Pancreas (tissue), 10 donors: ENCODE measurements at regions not wholly inside any gene's neighbourhood (a gene's known extent, or its start where the extent isn't known, plus 50 kb on each side); places are given as distances from the start of the nearest gene placed in this dataset.

Experiments
- ATAC-seq, 4 donors: fragments of 200-7000 bp; cut with Tn5 transposase; one replicate each; pipeline versions ENCODE4 v1.8.0 to v1.9.1; 2020; ENCODE audit warnings: mild to moderate bottlenecking in 4 of 4, moderate library complexity in 4 of 4
- DNase-seq, 6 donors: peaks; one replicate each; pipeline ENCODE4 v3.0.0-alpha.2; 2020
- FAIRE-seq: peaks from 2 replicates; lab custom pipeline; 2012; peaks lifted over from hg19 to GRCh38; lab: Jason Lieb, UNC
- H3K27ac ChIP-seq, 4 donors: fragments of 200-600 bp; sonication (generic); 1 replicate in 3 of 4; 2 replicates in 1 of 4; pipeline versions ENCODE4 v1.5.0 to v1.8.0; 2020
- H3K27me3 ChIP-seq, 4 donors: fragments of 200-600 bp; one replicate each; pipeline ENCODE4 v1.8.0; 2021
- H3K36me3 ChIP-seq, 3 donors: fragments of 200-600 bp; sonication (generic) in 1 of 3; one replicate each; pipeline versions ENCODE4 v1.5.0 to v1.8.0; 2020 to 2021
- H3K4me1 ChIP-seq, 3 donors: fragments of 200-600 bp; one replicate each; pipeline ENCODE4 v1.8.0; 2021
- H3K4me3 ChIP-seq, 4 donors: fragments of 200-600 bp; sonication (generic) in 2 of 4; one replicate each; pipeline versions ENCODE4 v1.5.0 to v1.8.0; 2020 to 2021
- H3K9me3 ChIP-seq, 4 donors: fragments of 200-600 bp; one replicate each; pipeline ENCODE4 v1.8.0; 2021
- WGBS, 2 donors: extraction: QIAGEN DNeasy Blood & Tissue Kit; methylation state at CpG; one replicate each; pipeline ENCODE4 v1.1.7; 2013; 5-methylcytosine and 5-hydroxymethylcytosine counted together
- intact Hi-C, 3 donors: fragments of 100-400 bp; cut with DNase I; formaldehyde crosslinking; loops; one replicate each; pipeline versions ENCODE4 v1.11.1 to v1.14.2; 2022
- TF ChIP-seq, protein P1 (sequence below), 4 donors: fragments of 200-600 bp; sonication (generic) in 3 of 4; IDR thresholded peaks; one replicate each; pipeline versions ENCODE4 v1.5.0 to v1.8.0; 2021; ENCODE audit warnings: antibody characterized with exemption in 4 of 4
- donor health status: healthy with polysubstance abuse.
- donor health status: DM: no; HTN: no; CAD: no; lungs with moderate emphysema.
- donor health status: DM: no; HTN: no; CAD: no.
- donor health status: control.
- donor health status: control.
- donor health status: Bipolar disorder and iron deficiency.
- donor health status: DM: yes; HTN: yes; CAD: no.
- donor health status: DM: no; HTN: no; CAD: no.
- donor health status: DM: no; HTN: no; CAD: no.
- donor health status: DM: yes; HTN: yes; CAD: no.

- intact Hi-C loops: no loop called here
- TF ChIP-seq, protein P1, sequence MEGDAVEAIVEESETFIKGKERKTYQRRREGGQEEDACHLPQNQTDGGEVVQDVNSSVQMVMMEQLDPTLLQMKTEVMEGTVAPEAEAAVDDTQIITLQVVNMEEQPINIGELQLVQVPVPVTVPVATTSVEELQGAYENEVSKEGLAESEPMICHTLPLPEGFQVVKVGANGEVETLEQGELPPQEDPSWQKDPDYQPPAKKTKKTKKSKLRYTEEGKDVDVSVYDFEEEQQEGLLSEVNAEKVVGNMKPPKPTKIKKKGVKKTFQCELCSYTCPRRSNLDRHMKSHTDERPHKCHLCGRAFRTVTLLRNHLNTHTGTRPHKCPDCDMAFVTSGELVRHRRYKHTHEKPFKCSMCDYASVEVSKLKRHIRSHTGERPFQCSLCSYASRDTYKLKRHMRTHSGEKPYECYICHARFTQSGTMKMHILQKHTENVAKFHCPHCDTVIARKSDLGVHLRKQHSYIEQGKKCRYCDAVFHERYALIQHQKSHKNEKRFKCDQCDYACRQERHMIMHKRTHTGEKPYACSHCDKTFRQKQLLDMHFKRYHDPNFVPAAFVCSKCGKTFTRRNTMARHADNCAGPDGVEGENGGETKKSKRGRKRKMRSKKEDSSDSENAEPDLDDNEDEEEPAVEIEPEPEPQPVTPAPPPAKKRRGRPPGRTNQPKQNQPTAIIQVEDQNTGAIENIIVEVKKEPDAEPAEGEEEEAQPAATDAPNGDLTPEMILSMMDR (IDR thresholded peaks at IDR 0.05): no peak
- Histone ChIP-seq H3K36me3 (no peaks in the 10 kb centered on the region), H3K27ac (no peak overlapping the region), H3K27me3 (peaks cover 0 to 9% (median 0%) of the 10 kb centered on the region in 4 donors), H3K9me3 (no peaks in the 10 kb centered on the region), H3K4me1 (no peaks in the 10 kb centered on the region), H3K4me3 (no peak overlapping the region)
- DNase-seq (no peak), ATAC-seq (no peak), FAIRE-seq (no peak)
- 67 to 76% methylated on average over 8 of the region's 8 CpGs for WGBS, 2 donors
Measured at GRCh38 chr10:3481496-3481895, 303.5 kb downstream of the KLF6 start.

DNA sequence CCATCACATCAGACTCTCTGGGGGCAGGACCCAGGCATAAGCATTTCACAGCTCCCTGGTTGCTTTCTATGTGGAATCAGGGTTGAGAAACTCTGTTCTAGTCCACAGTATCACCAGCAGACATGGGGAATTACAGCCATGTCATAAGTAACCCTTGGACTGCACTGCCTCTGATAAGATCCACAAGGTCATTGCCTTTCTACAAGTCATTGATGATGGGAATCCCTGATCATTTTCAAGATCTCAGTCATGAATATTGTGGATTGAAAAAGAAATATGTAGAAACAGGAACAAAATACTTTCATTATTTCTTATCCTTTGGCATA is 304.1 kb downstream of the KLF6 start:
- H3K4me3 ChIP-seq: no peak overlapping the region
- H3K27ac ChIP-seq: no peak overlapping the region
- DNase-seq (no peak), FAIRE-seq (no peak), ATAC-seq (no peak)
- TF ChIP-seq, protein P1 (IDR thresholded peaks at IDR 0.05): no peak
- H3K9me3 ChIP-seq: no peaks in the 10 kb centered on the region
- H3K36me3 ChIP-seq: no peaks in the 10 kb centered on the region
- peaks cover 0 to 6% (median 0%) of the 10 kb centered on the region in 4 donors for H3K27me3 ChIP-seq
- H3K4me1 ChIP-seq: no peaks in the 10 kb centered on the region
- intact Hi-C loops: no loop called here

DNA sequence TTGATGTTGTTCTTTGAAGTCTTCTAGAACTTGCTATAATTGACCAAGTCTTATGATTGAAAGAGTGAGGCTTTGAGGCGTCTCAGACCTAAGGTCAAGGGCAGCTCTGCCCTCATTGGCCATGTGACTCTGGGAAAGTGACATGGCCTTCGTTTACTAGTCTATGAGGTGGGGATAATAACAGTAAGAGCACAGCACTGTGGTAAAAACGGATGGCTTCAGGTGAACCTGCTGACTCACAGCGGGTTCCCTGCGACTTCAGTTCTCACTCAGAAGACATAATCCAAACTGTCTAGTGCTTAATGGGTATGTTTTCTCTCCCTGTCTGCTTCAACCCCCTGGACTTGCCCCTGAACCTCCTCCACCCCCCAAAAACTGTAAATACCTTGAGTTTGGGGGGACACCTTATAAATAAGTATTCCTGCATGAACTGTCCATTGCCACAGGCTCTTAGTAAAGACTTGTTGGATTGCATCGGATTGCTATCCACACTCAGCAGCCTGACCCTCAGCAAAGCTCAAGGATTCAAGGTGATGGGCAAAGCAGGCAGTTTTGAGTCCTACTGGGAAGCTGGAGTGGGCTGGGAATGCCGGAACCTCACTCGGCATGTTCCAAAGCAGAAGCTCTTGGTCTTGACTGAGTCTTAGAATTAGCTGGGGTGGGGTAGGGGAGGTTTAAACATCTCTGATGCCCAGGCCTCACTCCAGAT is 304.6 kb downstream of the KLF6 start:
- DNase-seq (no peak), ATAC-seq (no peak), FAIRE-seq (no peak)
- H3K9me3 ChIP-seq: no peaks in the 10 kb centered on the region
- no peaks in the 10 kb centered on the region for H3K36me3 ChIP-seq
- WGBS, 2 donors: 67 to 84% methylated on average over 8 of the region's 8 CpGs
- TF ChIP-seq, protein P1 (IDR thresholded peaks at IDR 0.05): no peak
- peaks cover 0 to under 1% (median 0%) of the 10 kb centered on the region in 4 donors for H3K27me3 ChIP-seq
- H3K27ac ChIP-seq: no peak overlapping the region
- H3K4me3 ChIP-seq: no peak overlapping the region
- no peaks in the 10 kb centered on the region for H3K4me1 ChIP-seq
- intact Hi-C loops: no loop called here

DNA sequence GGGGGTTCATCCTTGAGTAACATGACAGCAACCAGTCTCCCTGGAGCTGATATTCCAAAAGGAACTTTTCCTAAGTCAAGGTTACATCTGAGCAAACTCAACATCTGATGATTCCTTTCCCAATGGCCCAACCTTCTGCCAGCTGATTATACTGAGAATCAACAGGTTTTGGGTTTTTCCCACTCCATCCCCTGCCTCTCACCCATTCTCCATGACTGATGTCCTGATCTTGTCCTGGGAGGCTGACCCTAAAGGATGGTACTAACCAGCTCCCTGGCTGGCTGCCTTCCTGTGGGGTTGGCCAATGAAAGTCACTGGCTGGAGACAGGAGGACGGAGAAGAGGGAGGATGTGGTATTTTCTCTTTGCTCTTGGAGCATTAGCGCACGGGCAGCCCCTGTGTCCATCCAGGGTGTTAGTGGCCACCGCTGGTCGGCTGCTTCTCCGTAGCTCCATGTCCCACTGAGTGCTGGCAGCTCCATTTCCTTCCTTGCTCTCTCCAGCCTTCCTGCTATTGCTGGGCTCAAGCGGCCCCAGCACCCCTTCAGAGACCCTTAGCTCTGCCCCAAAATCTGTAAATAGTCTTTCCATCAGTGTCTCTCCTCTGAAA is 306.2 kb upstream of the PITRM1 start:
- Histone ChIP-seq H3K4me1 (no peaks in the 10 kb centered on the region), H3K4me3 (no peak overlapping the region), H3K27me3 (no peaks in the 10 kb centered on the region), H3K27ac (no peak overlapping the region), H3K36me3 (no peaks in the 10 kb centered on the region), H3K9me3 (no peaks in the 10 kb centered on the region)
- FAIRE-seq (no peak), DNase-seq (no peak), ATAC-seq (no peak)
- TF ChIP-seq, protein P1 (IDR thresholded peaks at IDR 0.05): no peak
- intact Hi-C loops: no loop called here
- WGBS, 2 donors: 75 to 87% methylated on average over 7 of the region's 7 CpGs

DNA sequence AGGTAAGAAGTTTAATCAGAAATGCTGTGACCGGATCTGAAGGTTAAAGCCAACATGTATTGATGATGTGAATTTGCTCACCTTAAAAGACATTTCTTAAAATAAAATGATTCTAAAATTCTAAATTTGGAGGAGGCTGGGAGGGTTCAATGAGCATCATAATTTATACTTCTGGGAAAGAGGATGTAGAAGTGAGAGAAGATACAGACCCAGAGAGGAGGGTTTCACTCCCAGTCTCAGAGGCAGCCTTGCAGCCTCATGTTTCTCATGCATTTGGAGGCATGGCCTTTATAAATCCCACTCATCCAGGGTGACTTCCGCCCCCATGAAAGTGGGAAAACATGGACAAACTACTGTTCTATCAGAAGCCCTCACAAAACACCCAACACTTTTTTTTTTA is 305.6 kb upstream of the PITRM1 start:
- no peak for DNase-seq
- intact Hi-C loops: no loop called here
- TF ChIP-seq, protein P1 (IDR thresholded peaks at IDR 0.05): no peak
- Histone ChIP-seq H3K9me3 (no peaks in the 10 kb centered on the region), H3K4me3 (no peak overlapping the region), H3K4me1 (no peaks in the 10 kb centered on the region), H3K36me3 (no peaks in the 10 kb centered on the region), H3K27me3 (no peaks in the 10 kb centered on the region), H3K27ac (no peak overlapping the region)
- no peak for ATAC-seq
- no peak for FAIRE-seq
- 73 to 91% methylated on average over 2 of the region's 2 CpGs for WGBS, 2 donors
